ENCODE measurements at regions not wholly inside any gene's neighbourhood (a gene's known extent, or its start where the extent isn't known, plus 50 kb on each side); places are given as distances from the start of the nearest gene placed in this dataset.

- no peak for DNase-seq
- CTCF ChIA-PET = no interaction called here
Measured at GRCh38 chr2:19021721-19022120, 336.7 kb downstream of the OSR1 start.

GRCh38 chr2:19021100-19021476 is 337.3 kb downstream of the OSR1 start:
- Mint-ChIP-seq H3K4me1 (no peaks in the 10 kb centered on the region), H3K27ac (no peak overlapping the region), H3K9me3 (peaks cover 10% of the 10 kb centered on the region), H3K36me3 (no peaks in the 10 kb centered on the region), H3K4me3 (no peak overlapping the region), H3K27me3 (no peaks in the 10 kb centered on the region)
- CTCF ChIA-PET = no interaction called here
- no peak for DNase-seq

More at GRCh38 chr2:19021721-19022120, 336.7 kb downstream of the OSR1 start:
- Mint-ChIP-seq H3K36me3 (no peaks in the 10 kb centered on the region), H3K9me3 (peaks cover 10% of the 10 kb centered on the region), H3K27ac (no peak overlapping the region), H3K4me1 (no peaks in the 10 kb centered on the region), H3K27me3 (no peaks in the 10 kb centered on the region), H3K4me3 (no peak overlapping the region)

DNA sequence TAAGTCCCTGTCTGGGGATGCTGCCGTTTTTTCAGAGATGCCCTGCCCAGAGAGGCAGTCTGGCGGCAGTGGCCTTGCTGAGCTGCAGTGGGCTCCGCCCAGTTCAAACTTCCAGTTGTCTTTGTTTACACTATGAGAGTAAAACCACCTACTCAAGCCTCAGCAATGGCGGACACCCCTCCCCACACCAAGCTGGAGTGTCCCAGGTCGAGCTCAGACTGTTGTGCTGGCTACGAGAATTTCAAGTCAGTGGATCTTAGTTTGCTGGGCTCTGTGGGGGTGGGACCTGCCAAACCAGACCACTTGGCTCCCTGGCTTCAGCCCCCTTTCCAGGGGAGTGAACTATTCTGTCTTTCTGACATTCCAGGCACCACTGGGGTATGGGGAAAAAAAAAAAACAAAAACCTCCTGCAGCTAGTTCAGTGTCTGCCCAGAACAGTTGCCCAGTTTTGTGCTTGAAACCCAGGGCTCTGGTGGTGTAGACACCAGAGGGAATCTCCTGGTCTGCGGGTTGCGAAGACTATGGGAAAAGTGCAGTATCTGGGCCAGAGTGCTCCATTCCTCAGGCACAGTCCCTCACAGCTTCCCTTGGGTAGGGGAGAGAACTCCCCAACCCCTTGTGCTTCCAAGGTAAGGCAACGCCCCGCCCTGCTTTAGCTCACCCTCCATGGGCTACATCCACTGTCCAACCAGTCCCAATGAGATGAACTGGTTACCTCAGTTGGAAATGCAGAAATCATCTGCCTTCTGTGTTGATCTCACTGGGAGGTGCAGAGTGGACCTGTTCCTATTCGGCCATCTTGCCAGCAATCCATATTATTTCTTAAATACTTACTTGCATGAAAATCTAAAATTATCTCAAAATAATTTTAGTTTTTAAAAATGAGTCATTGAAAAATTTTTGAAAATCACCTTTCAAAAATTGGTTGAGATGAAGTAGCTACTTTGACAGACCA is 338.0 kb downstream of the OSR1 start:
- no peak overlapping the region for H3K27ac Mint-ChIP-seq
- CTCF ChIA-PET = interaction anchor here (0.6 kb wide), 1 partner anchor 358 kb away, joined by 3 read pairs; no protein-coding TSS in a partner anchor

DNA sequence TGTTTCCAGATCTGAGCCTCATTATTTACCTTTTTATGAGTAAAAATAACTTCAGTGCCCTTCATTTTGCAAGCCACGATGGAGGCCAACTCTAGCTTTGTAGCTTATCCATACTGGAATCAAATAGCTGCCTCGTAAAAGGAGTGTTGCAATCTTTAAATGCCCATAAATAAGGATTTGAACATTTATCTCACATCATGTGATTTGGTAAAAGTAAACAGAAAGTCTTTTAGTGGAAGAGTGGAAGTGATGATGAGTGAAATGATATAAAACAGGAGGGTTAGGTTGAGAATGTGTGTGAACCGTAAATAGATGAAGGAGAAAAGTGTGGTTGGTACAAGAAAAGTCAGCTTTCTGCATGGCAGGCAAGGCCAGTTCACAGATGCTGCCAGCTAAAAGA is 348.9 kb downstream of the OSR1 start:
- Mint-ChIP-seq H3K9me3 (peaks cover 3% of the 10 kb centered on the region), H3K27me3 (no peaks in the 10 kb centered on the region), H3K4me1 (no peaks in the 10 kb centered on the region), H3K27ac (no peak overlapping the region), H3K36me3 (no peaks in the 10 kb centered on the region), H3K4me3 (no peak overlapping the region)
- DNase-seq = no peak
- CTCF ChIA-PET = no interaction called here

More for the DNA sequence above, 338.0 kb downstream of the OSR1 start:
- no peak for DNase-seq
- no peaks in the 10 kb centered on the region for H3K27me3 Mint-ChIP-seq
- H3K4me1 Mint-ChIP-seq = no peaks in the 10 kb centered on the region
- H3K4me3 Mint-ChIP-seq = no peak overlapping the region
- peaks cover 12% of the 10 kb centered on the region for H3K9me3 Mint-ChIP-seq
- H3K36me3 Mint-ChIP-seq = no peaks in the 10 kb centered on the region

GRCh38 chr2:19003554-19003953 is 354.9 kb downstream of the OSR1 start:
- no peak overlapping the region for H3K4me3 Mint-ChIP-seq
- H3K4me1 Mint-ChIP-seq = no peaks in the 10 kb centered on the region
- no peak overlapping the region for H3K27ac Mint-ChIP-seq
- H3K27me3 Mint-ChIP-seq = no peaks in the 10 kb centered on the region
- no peaks in the 10 kb centered on the region for H3K36me3 Mint-ChIP-seq
- CTCF ChIA-PET = no interaction called here
- H3K9me3 Mint-ChIP-seq = no peaks in the 10 kb centered on the region
- DNase-seq = no peak

DNA sequence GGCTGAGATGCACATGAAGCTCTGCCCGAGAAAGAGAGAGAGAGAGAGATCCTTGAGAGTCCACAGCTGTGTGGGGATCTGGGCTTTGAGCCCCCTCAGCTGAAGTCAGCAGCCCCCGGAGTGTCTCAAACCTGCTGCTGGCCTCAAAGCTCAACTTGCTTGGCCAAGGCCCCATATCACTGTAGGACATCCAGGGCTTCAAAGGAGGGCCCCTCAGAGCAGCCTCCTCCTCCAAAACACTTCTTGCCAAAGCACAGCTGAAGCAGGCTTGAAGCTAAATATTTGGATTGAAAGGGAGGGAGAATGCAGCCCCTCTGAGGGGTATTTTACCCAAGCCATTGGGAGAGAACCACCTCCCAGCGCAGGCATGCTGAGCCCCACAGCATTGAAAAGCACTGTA is 357.6 kb downstream of the OSR1 start:
- Mint-ChIP-seq H3K36me3 (no peaks in the 10 kb centered on the region), H3K4me1 (no peaks in the 10 kb centered on the region), H3K27ac (no peak overlapping the region), H3K9me3 (no peaks in the 10 kb centered on the region), H3K4me3 (no peak overlapping the region), H3K27me3 (no peaks in the 10 kb centered on the region)
- no peak for DNase-seq
- CTCF ChIA-PET = no interaction called here

DNA sequence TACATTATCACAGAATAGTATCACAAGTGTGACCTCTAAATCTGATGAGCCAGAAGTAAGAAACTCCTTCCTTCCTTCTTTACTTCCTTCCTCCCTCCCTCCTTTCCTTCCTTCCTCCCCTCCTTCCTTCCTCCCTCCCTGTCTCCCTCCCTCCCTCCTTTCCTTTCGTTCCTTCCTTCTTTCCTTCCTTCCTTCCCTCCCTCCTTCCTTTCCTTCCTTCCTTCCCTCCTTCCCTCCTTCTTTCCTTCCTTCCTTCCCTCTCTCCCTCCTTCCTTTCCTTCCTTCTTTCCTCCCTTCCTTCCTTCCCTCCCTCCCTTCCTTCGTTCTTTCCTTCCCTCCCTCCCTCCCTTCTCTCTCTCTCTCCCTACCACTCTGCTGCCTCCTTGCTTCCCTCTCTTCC is 359.2 kb downstream of the OSR1 start:
- CTCF ChIA-PET = no interaction called here
- DNase-seq = no peak
- Mint-ChIP-seq H3K4me3 (no peak overlapping the region), H3K27me3 (no peaks in the 10 kb centered on the region), H3K9me3 (no peaks in the 10 kb centered on the region), H3K4me1 (no peaks in the 10 kb centered on the region), H3K36me3 (no peaks in the 10 kb centered on the region), H3K27ac (no peak overlapping the region)

GRCh38 chr2:18998491-18998890 is 359.9 kb downstream of the OSR1 start:
- CTCF ChIA-PET = no interaction called here
- DNase-seq = no peak
- Mint-ChIP-seq H3K9me3 (no peaks in the 10 kb centered on the region), H3K27me3 (no peaks in the 10 kb centered on the region), H3K27ac (no peak overlapping the region), H3K36me3 (no peaks in the 10 kb centered on the region), H3K4me3 (no peak overlapping the region), H3K4me1 (no peaks in the 10 kb centered on the region)

- Mint-ChIP-seq H3K9me3 (no peaks in the 10 kb centered on the region), H3K27me3 (no peaks in the 10 kb centered on the region), H3K4me1 (no peaks in the 10 kb centered on the region), H3K4me3 (no peak overlapping the region), H3K36me3 (no peaks in the 10 kb centered on the region), H3K27ac (no peak overlapping the region)
- CTCF ChIA-PET = no interaction called here
- DNase-seq = no peak
Measured at GRCh38 chr2:18993756-18994338, 364.6 kb downstream of the OSR1 start.

- H3K4me1 Mint-ChIP-seq = no peaks in the 10 kb centered on the region
- H3K27me3 Mint-ChIP-seq = no peaks in the 10 kb centered on the region
- H3K27ac Mint-ChIP-seq = no peak overlapping the region
- no peak overlapping the region for H3K4me3 Mint-ChIP-seq
- H3K36me3 Mint-ChIP-seq = no peaks in the 10 kb centered on the region
- DNase-seq = no peak
- no peaks in the 10 kb centered on the region for H3K9me3 Mint-ChIP-seq
- CTCF ChIA-PET = interaction anchor here (1.0 kb wide), 1 partner anchor 35 kb away, joined by 3 read pairs; no protein-coding TSS in a partner anchor
Measured at GRCh38 chr2:18991177-18992168, 366.9 kb downstream of the OSR1 start.

GRCh38 chr2:18988631-18989232 is 369.7 kb downstream of the OSR1 start:
- H3K36me3 Mint-ChIP-seq = no peaks in the 10 kb centered on the region
- H3K27ac Mint-ChIP-seq = no peak overlapping the region
- H3K4me1 Mint-ChIP-seq = no peaks in the 10 kb centered on the region
- no peak overlapping the region for H3K4me3 Mint-ChIP-seq
- H3K27me3 Mint-ChIP-seq = no peaks in the 10 kb centered on the region
- H3K9me3 Mint-ChIP-seq = no peaks in the 10 kb centered on the region
- no peak for DNase-seq
- CTCF ChIA-PET = no interaction called here

DNA sequence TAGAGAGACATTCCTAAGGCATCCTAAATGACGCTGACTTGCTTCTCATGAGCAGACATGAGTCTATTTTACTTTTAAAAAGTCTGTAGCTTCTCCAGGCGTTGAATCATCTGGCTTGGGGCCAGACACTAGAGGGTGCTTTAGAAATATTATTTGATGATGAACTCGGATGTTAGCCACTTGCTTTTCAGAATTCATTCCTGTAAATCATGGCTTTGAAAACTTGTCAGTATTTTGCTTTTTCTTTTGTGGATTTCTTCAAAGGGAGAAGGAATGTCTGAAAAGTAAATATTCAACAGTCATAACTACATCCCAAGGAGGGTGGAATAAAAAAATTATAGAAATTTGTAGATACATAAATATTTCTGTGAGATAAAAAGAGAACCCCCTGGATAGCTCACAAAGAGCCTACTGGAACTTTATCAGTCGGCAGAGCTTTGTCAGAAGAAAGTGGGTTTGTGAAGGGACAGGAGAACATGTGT is 370.8 kb downstream of the OSR1 start:
- H3K4me3 Mint-ChIP-seq = no peak overlapping the region
- CTCF ChIA-PET = no interaction called here
- DNase-seq = no peak
- H3K27ac Mint-ChIP-seq = no peak overlapping the region
- no peaks in the 10 kb centered on the region for H3K9me3 Mint-ChIP-seq
- no peaks in the 10 kb centered on the region for H3K27me3 Mint-ChIP-seq
- no peaks in the 10 kb centered on the region for H3K36me3 Mint-ChIP-seq
- H3K4me1 Mint-ChIP-seq = no peaks in the 10 kb centered on the region

DNA sequence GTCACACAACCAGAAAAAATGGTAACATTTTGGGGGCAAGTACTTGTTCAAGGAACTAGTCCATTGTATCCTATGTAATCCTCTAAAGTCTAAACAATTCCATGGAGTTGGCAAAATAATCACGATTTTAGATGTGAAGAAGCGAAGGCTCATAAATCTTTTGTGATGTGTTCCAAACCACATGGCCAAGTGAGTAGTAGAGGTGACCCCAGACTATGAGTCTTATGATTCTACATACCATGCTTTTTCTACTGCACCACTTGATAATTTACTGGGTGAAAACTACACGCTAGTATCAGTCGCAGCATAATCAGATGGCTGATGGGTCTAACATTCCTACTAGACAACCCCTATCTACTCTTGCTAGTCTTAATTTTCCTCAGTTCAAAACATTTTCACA is 371.4 kb downstream of the OSR1 start:
- no peak overlapping the region for H3K4me3 Mint-ChIP-seq
- CTCF ChIA-PET = no interaction called here
- no peak for DNase-seq
- H3K27ac Mint-ChIP-seq = no peak overlapping the region
- no peaks in the 10 kb centered on the region for H3K27me3 Mint-ChIP-seq
- H3K9me3 Mint-ChIP-seq = no peaks in the 10 kb centered on the region
- no peaks in the 10 kb centered on the region for H3K4me1 Mint-ChIP-seq
- no peaks in the 10 kb centered on the region for H3K36me3 Mint-ChIP-seq

GRCh38 chr2:18986046-18986445 is 372.4 kb downstream of the OSR1 start:
- Mint-ChIP-seq H3K9me3 (no peaks in the 10 kb centered on the region), H3K27ac (no peak overlapping the region), H3K27me3 (no peaks in the 10 kb centered on the region), H3K4me1 (no peaks in the 10 kb centered on the region), H3K4me3 (no peak overlapping the region), H3K36me3 (no peaks in the 10 kb centered on the region)
- DNase-seq = no peak
- CTCF ChIA-PET = no interaction called here
